Cardiac muscle cell (in vitro differentiated cells and primary cell): ENCODE measurements at regions not wholly inside any gene's neighbourhood (a gene's known extent, or its start where the extent isn't known, plus 50 kb on each side); places are given as distances from the start of the nearest gene placed in this dataset.

Experiments used
- DNase-seq, 2 donors: peaks; one replicate each; pipeline versions ENCODE4 v3.0.0 to v3.0.0-alpha.2; 2010 to 2017; ENCODE audit warnings: low read depth in 1 of 2, low spot score in 1 of 2
- H3K27ac ChIP-seq: fragments of 200-600 bp; sonication (generic); 2 replicates; pipeline ENCODE4 v1.5.1; 2016
- H3K27me3 ChIP-seq: fragments of 200-600 bp; sonication (generic); 2 replicates; pipeline ENCODE4 v1.6.0; 2016; ENCODE audit warnings: control low read depth
- H3K36me3 ChIP-seq: fragments of 200-600 bp; sonication (generic); 2 replicates; pipeline ENCODE4 v1.5.1; 2016; ENCODE audit warnings: control low read depth
- H3K4me1 ChIP-seq: fragments of 200-600 bp; sonication (generic); 2 replicates; pipeline ENCODE4 v1.8.1; 2017; ENCODE audit warnings: low read depth, mild to moderate bottlenecking, mixed run types
- H3K4me3 ChIP-seq: fragments of 200-600 bp; sonication (generic); 2 replicates; pipeline ENCODE4 v1.5.1; 2016; ENCODE audit warnings: mild to moderate bottlenecking
- H3K9me3 ChIP-seq: fragments of 200-600 bp; sonication (generic); 2 replicates; pipeline ENCODE4 v1.5.1; 2017; ENCODE audit warnings: low read depth, mild to moderate bottlenecking, control low read depth
- CTCF ChIP-seq: IDR thresholded peaks from 2 replicates; pipeline ENCODE4 v1.5.1; 2012; ENCODE audit warnings: low read depth, mild to moderate bottlenecking, low read length

- Histone ChIP-seq H3K4me1 (no peaks in the 10 kb centered on the region), H3K27ac (no peak overlapping the region), H3K27me3 (no peaks in the 10 kb centered on the region), H3K4me3 (no peak overlapping the region), H3K9me3 (no peaks in the 10 kb centered on the region), H3K36me3 (no peaks in the 10 kb centered on the region)
- TF ChIP-seq CTCF, result no peak
- no peak for DNase-seq
These were observed 140.3 kb upstream of the CHD1 start for GRCh38 chr5:99068944-99069650.

- Histone ChIP-seq H3K4me3 (no peak overlapping the region), H3K36me3 (no peaks in the 10 kb centered on the region), H3K4me1 (no peaks in the 10 kb centered on the region), H3K27me3 (no peaks in the 10 kb centered on the region), H3K27ac (no peak overlapping the region), H3K9me3 (no peaks in the 10 kb centered on the region)
- no peak for TF ChIP-seq CTCF
- no peak for DNase-seq
These were observed 134.9 kb upstream of the CHD1 start for GRCh38 chr5:99063737-99064136.

- no peak for DNase-seq
- Histone ChIP-seq H3K4me3 (no peak overlapping the region), H3K27ac (no peak overlapping the region), H3K4me1 (no peaks in the 10 kb centered on the region), H3K9me3 (no peaks in the 10 kb centered on the region), H3K36me3 (no peaks in the 10 kb centered on the region), H3K27me3 (no peaks in the 10 kb centered on the region)
- no peak for TF ChIP-seq CTCF
These were observed 132.9 kb upstream of the CHD1 start for GRCh38 chr5:99061711-99062110.

- H3K4me3 ChIP-seq, result no peak overlapping the region
- TF ChIP-seq CTCF, result no peak
- no peaks in the 10 kb centered on the region for H3K4me1 ChIP-seq
- no peak overlapping the region for H3K27ac ChIP-seq
- no peak for DNase-seq
- H3K27me3 ChIP-seq, result no peaks in the 10 kb centered on the region
- no peaks in the 10 kb centered on the region for H3K9me3 ChIP-seq
- no peaks in the 10 kb centered on the region for H3K36me3 ChIP-seq
These were observed 132.5 kb upstream of the CHD1 start for GRCh38 chr5:99061299-99061698.

GRCh38 chr5:99060306-99061261 is 131.8 kb upstream of the CHD1 start:
- peak; percentile 87 for TF ChIP-seq CTCF
- no peak overlapping the region for H3K27ac ChIP-seq
- no peaks in the 10 kb centered on the region for H3K9me3 ChIP-seq
- peak; percentile 74 to 78 for DNase-seq
- no peaks in the 10 kb centered on the region for H3K36me3 ChIP-seq
- H3K4me3 ChIP-seq, result no peak overlapping the region
- H3K27me3 ChIP-seq, result no peaks in the 10 kb centered on the region
- no peaks in the 10 kb centered on the region for H3K4me1 ChIP-seq
